ENCODE measurements at regions not wholly inside any gene's neighbourhood (a gene's known extent, or its start where the extent isn't known, plus 50 kb on each side); places are given as distances from the start of the nearest gene placed in this dataset.

DNA sequence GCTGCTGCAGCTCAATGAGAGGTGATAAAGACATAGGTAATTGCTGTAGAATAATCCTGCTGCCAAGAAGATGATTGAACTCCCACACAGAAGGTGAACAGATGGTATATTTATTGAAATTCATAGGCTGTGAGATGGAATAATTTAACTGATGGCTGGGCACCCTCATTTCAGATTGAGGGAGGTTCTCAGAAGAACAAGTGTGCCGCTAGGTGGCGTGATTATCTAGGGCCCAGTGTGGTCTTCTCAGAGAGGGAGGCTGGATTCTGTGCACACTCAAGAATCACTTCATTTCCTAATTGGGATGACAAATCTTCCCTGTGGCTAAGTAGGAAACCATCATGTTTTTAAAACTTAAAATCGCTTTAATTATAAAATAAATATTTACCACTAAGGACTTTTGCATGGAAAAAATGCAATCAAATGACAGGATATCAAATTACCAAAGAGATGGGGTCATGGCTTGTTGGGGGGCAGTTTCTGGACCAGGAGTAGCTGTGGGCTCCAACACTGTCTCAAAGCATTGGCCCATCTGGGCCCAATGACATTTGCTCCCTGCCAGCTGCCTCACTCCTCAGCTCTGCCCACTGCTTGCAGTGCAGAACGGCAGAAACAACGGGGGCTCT lies 132.3 kb downstream of the SNAPC1 start:
- peak; percentile 30 for DNase-seq

DNA sequence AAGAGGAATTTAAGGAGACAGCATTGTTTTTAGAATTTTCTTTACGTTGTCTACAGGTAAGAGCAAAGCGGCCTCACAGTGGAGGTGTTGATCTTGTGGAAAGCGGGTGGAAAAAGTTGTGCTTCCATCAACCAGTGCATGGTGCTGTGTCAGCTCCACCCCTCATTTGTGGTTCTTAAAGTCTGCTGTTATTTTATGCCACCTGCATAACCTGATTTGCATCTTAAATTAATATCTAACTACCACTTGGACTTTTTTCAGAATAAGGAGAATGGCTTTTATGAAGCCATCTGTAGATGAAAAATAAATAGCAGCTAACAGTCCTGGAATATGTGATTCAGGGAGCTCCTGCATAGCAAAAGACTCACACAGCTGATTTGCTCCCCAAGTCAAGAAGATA lies 135.1 kb downstream of the SNAPC1 start:
- no peak for DNase-seq

DNA sequence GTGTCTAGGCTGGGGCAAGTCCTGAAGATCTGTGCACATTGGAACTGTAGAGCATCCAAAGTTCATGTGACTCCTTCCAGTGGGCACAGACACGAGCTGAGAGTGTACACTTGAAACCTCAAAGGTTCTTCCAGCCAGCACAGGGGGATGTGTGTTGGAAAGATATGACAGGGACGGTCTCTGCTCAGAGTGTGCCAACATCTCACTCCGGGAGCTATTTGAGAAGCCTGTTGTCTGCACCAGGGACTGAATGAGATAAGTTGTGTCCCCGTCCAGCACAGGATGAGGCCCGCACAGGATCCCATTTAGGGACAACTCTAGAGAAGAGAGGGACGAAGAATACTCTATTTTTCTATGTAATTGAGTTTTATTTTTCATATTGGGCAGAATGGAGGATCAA lies 136.3 kb downstream of the SNAPC1 start:
- no peak for DNase-seq

DNA sequence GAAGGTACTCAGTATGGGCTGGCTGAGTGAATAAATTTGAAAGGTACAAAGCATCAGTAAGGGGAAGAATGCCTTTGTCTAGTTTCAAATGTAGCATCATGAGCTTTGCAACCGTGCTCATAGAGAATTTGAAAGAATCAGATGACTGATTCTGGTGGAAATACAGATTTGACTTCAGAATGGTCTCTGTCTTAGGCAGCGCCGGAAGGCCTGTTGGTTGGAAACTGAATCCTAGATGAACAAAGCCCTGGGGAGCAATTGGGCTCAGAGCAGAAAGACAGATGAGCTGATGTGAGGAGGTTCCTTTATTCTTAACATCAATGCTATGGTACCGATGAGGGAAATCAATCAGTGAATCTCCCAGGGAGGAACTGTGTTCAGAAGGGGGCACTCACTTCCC lies 137.3 kb downstream of the SNAPC1 start:
- no peak for DNase-seq

DNA sequence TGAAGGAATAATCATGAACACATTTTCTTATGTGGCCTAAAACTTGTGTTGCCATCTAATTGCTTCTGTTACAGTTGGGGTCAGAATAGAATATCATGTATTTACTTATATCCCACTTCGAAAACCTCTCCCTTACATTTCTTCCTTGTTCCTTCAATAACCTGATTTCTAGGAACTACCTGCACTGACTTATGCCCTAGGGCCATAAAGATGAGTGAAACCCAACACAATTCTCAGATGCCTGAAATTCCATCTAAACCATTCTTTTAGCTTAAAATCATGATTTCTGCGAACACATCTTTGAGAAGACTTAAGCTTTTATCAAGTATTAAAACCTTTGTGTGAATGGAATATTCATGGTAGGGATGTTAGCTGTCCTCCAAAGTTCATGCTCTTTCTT lies 142.7 kb downstream of the SNAPC1 start:
- DNase-seq: no peak

DNA sequence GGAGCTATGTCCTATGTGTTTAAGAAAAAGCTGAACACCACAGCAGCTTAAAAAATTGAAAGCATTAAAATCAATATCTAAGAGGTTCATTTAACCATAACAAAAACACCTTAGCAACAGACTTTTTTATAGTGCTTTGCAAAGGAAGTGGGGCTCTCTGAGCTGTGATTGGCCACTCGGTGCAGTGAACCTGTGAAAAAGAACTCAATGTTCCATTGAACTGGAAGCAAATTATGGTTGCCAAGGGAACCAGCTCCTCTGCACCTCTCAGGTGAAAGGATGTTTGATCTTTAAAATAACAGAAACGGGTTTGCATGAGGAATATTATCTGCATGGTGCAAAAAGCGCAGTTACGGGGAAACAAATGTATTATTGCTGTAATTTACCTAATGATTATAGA lies 149.4 kb downstream of the SNAPC1 start:
- peak; percentile 23 for DNase-seq

DNA sequence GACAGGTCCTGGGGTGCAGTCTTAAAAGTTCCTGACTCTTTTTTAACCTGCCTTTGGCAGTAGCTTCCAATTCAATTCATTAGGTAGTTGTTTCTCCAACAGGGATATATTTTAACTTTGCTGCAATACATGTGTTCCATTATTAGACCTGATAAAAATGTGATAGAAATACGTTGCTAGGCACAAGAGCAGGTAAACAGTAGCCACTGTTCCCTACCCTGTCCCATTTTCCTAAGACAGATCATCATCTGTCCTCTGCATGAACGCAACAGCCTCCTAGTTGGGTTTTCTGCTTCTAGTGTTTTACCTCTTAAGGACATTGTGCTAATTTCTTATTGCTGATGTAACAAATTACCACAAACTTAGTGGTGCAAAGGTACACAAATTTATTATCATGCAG lies 156.8 kb downstream of the SNAPC1 start:
- DNase-seq: no peak

DNA sequence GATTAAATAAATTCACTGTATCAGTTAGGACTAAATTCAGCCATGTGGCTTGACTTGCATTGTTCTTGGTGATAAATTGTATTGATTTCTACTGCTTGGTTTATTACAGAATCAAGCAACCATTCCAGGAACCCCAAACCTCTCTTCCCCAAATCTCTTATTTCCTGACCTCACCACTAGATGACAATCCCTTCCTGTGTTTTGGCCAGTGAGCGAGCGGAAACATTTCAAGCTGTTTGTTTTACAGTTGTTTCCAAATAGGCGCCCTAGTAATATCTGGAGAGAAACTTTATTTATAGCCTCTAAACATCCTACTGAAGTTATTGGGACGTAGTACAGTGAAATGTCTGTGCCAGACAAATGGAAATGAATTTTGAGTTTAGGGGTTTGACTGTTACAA lies 161.1 kb downstream of the SNAPC1 start:
- DNase-seq: no peak

DNA sequence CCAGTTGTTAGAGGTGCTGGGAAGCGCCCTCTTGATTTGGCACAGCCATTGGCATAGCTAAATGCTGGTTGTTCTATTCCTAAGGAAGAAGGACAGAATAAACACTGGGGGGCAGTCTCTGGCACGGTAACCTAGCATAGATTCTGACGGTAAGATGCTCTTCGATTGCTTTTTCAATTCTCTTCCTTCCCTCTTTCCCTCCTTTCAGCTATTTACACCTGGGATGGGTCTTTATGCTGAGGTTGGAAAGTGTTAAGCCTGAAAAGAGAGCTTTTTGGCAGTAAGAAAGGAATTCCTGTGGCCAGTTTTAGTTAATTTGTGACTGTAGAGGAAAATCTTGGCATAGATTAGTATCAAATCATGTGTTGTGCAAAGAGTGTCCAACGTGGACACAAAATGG lies 162.8 kb downstream of the SNAPC1 start:
- DNase-seq: no peak

DNA sequence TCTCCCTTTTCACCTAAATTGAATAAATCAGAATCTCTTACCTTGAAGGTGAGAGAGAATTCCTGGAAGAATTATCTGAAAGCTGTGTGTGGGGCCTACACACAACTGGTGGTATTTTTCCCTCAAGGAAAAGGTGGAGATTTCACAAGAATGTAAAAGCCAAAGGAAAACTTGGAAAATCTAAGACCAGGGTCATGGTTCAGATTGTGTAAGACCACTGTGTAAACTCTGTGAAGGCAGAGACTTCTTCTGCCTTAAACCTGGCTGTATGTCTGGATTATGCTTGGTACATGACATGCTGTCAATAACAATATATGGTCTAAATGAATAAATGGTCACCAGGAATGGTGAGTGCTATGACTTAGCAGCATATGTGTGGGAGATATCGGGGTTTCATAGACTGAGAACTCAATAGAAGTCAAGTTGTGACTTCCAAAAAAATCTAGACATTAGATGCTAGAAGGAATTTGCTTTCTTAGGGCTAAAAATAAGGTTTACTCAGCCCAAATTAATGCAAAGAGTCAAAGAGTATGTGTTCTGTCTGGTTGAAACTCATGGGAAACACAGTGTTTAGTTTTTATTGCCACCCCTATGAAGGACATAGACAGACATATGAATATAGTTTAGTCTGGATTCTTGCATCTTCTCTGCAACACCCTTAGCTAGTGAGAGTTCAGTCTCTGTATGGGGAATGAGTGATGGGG lies 163.7 kb downstream of the SNAPC1 start:
- DNase-seq: no peak

DNA sequence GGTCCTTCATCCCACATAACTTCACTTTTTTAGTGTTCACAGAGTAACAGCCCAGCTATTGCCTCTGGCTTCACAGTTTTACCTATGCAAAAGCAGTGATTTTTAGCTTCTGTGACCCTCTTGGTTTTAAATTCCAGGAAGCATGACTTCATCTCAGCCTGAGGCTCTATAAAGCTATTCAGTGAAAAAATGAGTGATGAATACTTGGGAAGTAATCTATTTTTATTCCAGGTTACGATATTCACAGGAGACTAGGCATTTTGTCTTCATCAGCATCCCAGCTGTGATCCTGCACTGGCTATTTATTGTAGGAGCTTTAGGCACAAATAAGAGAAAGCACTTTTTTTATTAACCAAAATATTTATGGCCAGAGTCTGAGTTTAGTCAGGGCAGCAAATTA lies 164.8 kb downstream of the SNAPC1 start:
- no peak for DNase-seq

DNA sequence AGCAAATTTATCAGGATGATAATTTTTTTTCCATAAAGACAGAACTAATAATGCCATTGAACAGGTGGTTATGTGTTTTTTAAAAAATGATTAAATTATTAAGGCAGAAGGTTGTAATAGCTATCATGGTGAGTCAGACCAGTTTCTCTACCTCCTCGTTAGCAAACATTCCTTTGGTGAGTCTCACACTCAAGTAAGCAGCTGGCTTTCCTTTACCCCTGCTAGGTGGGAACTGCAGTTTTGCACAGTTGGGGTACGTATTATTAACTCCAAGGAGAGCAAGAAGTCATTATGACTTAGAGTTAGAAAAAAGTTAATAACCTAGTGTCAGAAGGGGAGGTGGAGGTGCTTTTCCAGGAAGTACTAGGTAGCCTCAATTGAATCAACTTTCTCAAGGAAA lies 165.3 kb downstream of the SNAPC1 start:
- no peak for DNase-seq

DNA sequence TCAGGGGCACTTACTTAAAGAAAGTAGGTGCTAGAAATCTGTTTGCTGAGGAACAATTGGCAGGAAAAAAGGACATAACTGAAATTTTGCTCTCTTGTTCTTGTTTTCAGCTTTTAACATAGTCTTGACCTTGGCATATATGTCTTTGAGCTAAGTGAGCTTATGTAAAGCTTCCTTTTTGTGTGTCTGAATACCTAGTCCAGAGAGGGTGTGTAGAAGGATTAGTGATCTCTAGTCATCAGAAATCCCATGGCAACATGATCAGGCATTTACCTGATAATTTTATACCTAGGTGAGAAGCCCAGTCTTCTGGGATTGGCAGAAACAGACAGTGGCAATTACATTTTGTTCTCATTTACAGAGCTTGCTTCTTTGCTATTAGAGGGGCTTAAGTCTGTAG lies 166.1 kb downstream of the SNAPC1 start:
- DNase-seq: no peak

DNA sequence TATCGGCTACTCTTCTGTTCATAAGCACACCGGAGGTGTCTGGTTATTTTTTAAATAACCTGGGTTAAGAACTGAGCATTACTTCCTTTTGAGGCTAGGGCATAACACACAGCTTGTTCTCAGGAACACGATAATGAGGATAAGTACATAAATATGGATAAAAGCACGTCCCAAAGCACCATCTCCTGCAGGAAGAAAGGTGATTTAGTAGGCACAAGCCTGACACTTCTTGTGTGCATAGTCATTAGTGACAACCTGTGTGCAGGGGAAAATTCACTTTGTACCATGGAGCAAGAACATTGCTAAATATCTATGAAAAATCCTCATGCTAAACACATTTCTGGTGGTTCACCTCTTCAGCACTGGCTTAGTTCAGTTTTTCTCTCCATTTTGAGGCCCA lies 166.5 kb downstream of the SNAPC1 start:
- no peak for DNase-seq

DNA sequence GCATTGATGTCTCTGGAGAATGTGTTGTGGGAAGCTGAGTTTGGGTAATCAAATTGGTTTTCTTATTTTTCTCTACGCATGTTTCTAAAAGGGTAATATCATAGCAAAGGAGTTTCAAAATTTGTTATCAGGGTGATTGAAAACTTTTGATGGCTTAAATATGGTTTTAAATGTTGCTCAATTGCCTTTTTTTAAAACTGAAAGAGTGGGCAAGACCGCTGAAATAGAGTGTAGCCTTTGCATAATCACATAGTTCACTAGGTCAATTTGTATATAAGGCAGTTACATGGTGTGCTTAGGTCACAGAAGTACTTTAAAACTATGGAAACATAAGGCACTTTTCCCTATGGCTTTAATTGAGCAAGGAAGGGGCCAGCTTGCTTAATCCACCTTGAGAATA lies 167.4 kb downstream of the SNAPC1 start:
- no peak for DNase-seq

DNA sequence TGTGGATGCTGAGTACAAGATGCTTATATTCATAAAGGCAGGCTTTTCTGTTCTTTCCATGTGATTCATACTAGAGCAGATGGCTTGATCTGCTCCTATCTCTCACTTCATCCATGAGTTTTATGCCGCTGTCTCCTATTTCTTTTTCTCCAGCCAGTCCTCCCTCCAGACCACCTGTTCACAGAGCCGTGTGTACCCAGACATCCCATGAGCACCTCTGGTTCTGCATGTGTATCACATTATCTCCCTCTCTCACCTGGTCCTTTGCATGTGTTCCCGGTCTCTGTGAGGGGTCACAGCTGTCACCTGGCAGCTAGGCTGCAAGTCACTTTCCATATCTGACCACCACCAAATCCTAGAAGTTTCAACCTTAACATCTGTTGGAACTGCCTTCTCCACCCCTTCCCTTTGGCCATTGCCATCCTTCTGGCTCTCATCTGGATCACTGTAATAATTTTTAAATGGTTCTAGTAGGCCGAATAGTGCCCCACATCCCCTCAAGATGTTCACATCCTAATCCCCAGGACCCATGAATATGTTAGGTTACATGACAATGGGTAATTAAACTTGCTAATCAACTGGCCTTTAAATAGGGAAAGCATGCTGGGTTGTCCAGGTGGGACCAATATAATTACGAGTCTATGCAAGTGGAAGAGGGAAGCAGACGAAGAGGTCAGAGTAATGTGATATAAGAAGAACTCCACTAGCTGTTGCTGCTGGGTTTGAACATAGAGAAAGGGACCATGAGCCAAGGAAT lies 168.1 kb downstream of the SNAPC1 start:
- DNase-seq: no peak

DNA sequence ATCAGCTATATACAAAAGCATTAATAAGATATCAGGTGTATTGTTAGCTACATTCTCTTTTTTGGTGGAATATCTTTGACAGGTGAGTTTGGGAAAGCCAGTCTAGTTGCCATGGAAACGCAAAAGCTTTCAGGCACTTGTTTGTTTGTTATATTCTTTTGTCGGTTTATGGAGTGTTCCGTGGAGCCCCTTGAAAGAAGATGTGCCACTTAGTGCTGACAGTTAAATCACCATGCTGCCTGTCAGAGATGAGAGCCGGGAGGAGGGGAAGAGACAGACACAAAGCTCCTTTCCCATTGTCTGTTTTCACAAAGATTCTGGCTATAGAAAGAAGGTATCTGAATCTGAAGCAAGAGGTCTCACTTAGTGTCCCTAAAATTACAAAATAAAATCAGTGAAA lies 170.8 kb downstream of the SNAPC1 start:
- no peak for DNase-seq

DNA sequence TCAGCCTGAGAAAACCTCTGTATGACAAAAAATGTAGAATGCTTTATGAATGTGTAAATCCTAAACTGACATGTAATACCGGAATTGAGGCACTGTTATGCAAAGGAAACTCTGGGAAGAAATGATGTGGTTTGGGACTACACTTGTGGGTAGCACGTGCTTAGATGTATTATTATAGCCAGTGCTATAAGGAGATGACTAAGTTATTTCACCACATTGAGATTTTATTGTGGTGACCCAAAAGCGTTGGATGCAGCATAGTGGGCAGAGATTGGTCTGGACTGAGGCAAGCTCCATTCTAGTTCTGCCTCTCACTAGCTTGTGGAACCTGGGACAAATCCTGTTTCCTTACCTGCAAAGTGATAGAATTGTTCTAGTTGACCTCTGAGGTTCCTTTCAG lies 172.2 kb downstream of the SNAPC1 start:
- no peak for DNase-seq

DNA sequence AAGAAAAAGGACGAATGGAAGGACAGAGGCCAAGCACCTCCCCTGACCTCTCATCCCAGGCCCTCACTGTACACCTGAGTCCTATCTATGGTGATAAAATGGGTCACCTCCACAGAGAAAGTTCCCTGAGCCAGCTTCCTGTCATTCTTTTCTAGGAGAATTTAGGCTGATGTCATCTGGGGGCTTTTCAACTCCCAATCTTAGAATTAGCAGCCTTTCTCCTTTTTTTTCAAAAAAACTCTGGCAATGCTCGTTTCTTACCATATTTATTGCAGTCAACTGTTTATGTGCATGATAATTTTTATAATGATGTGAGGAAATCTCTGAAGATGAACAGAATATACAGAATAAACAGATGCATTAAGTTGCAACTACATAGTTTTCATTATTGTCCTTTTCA lies 177.6 kb downstream of the SNAPC1 start:
- DNase-seq: no peak

DNA sequence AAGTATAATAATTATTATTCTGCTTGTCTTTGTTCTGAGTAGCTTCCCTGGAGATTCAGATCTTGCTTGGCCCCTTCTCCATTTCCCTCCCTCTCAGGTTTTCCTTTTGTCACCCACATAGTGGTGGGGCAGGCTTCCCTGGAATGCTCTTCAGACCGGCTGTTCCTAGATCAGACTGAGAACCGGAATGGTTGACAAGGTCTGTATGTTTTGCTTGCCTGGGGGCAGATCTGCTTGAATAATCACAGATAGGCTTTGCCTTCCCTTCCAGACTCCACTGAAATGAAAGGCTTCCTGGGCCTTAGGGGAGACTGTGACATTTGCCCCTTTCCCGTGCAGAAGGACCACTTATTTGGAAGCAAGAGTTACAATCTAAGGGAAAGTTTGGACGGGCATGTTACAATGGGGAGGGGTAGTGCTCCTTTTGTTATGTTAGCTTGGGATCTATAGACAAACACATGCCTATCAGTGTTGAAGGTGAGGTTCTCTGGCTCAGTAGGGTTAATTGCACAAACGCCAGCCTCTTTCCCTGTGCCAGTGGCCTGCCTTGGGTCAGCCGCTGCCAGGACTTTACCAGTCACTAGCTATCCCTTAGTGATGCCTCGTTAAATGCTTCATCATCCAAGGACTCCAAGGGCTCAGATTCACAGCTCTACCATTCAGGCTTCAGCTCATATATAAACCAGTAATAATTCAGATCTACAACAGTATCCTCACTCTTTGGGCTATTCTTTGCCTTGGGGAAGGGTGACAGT lies 178.6 kb downstream of the SNAPC1 start:
- no peak for DNase-seq

DNA sequence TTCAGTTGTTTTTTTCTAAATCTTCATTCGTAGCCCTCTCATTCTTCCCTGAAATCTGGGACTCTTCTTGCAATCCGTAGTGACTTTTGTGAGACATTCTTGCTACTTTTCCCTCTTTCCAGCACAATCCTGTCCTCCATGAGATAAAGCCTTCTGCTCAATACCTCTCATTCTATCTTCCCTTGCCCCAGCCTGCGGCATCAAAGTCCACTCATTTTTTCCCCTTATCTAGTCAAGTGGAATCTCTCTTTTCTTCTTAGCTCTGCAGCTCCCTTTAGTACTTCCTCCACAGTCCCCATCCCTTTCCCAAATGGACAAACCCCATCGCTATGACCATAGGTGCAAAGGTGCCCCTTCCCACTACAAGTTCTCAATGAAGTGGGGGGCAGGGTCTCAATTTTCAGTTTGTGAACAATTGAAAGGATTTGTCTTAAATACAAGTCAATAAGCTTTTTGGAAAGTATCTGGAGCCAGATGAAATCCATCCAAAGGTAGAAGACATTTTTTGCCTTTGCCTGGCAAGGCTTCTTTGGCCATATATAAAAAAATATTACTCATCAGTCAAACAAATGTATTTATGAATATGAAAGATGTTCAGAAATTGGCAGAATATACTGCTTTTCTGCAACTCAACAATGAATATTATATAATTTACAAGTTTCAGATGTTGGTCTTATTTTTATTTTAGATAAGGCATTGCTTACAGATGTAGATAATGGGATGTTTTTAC lies 179.4 kb downstream of the SNAPC1 start:
- DNase-seq: no peak

DNA sequence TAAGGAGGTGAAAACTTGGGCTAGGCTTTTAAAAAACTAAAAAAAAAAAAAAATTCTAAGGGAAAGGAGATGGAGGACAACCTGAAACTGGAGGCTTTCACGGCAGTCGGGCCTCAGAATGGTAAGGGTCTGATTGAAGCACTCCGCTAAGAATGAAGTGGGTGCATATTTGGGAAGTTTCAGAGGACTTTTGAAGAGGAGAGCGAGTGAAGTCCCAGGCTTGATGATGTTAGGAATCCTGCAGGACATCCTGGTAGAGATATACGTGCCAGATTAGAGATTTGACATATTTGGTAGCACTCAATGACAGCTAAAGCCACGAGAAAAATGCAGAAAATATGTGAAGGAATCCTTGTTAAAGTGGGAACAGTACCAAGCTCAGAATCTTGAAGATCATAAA lies 186.2 kb downstream of the SNAPC1 start:
- DNase-seq: no peak

DNA sequence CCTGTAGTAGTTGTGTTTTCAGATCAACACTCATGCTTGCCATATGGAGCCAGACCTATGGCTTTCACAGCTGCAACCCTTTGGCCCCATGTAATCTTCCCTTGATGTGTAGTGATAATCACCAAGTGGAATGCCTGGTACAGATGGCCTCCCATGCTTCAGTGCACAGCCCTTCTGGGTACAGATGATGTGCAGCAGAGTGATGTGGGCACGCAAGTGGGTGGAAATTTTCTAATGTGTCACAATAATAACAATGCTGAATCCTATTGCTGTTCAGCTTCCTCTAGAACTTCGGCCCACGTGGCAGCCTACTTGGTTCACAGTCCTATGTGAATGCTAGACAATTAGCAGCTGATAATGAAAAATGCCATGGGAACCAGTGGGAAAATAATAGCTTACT lies 188.1 kb downstream of the SNAPC1 start:
- DNase-seq: no peak

Measured in CD4-positive, alpha-beta T cell treated with Interleukin-15 for 1 hour (primary cell).